Neural progenitor cell (in vitro differentiated cells): ENCODE measurements at regions not wholly inside any gene's neighbourhood (a gene's known extent, or its start where the extent isn't known, plus 50 kb on each side); places are given as distances from the start of the nearest gene placed in this dataset.
"Not testable (repeated sequence)": the region's sequence is repeated elsewhere in the genome, so short reads cannot be mapped to it uniquely, and the experiment has no call there.

ENCODE experiments used
- DNase-seq: peaks from one replicate; pipeline ENCODE4 v3.0.0-alpha.2; 2016; ENCODE audit warnings: low spot score
- H2AFZ ChIP-seq: fragments of 200-600 bp; sonication (generic); replicated peaks from 2 replicates; pipeline ENCODE4 v1.6.1; 2016; ENCODE audit warnings: antibody characterized with exemption
- H3F3A ChIP-seq: fragments of 200-600 bp; sonication (generic); 2 replicates; pipeline ENCODE4 v1.6.1; 2016; ENCODE audit warnings: antibody characterized with exemption, low read depth
- H3K27ac ChIP-seq: fragments of 200-600 bp; sonication (generic); 2 replicates; pipeline ENCODE4 v1.5.1; 2016; ENCODE audit warnings: mild to moderate bottlenecking
- H3K27me3 ChIP-seq: fragments of 200-600 bp; sonication (generic); 2 replicates; pipeline ENCODE4 v1.6.1; 2016; ENCODE audit warnings: mild to moderate bottlenecking, moderate library complexity
- H3K36me3 ChIP-seq: fragments of 200-600 bp; sonication (generic); 2 replicates; pipeline ENCODE4 v1.5.1; 2016
- H3K4me1 ChIP-seq: fragments of 200-600 bp; sonication (generic); 2 replicates; pipeline ENCODE4 v1.6.1; 2016; ENCODE audit warnings: mixed run types
- H3K4me2 ChIP-seq: fragments of 200-600 bp; sonication (generic); 2 replicates; pipeline ENCODE4 v1.6.1; 2016
- H3K4me3 ChIP-seq: fragments of 200-600 bp; sonication (generic); 2 replicates; pipeline ENCODE4 v1.5.1; 2016
- H3K79me2 ChIP-seq: fragments of 200-600 bp; sonication (generic); 2 replicates; pipeline ENCODE4 v1.6.1; 2016; ENCODE audit warnings: low read depth
- H3K9ac ChIP-seq: fragments of 200-600 bp; sonication (generic); 2 replicates; pipeline ENCODE4 v1.6.1; 2016
- H3K9me3 ChIP-seq: fragments of 200-600 bp; sonication (generic); 2 replicates; pipeline ENCODE4 v1.5.1; 2016; ENCODE audit warnings: low read depth
- H4K20me1 ChIP-seq: fragments of 200-600 bp; sonication (generic); 2 replicates; pipeline ENCODE4 v1.6.1; 2016; ENCODE audit warnings: low read depth
- H3K27ac Mint-ChIP-seq: 3 replicates; pipeline ENCODE4 v1.8.0; 2021; ENCODE audit warnings: mixed read lengths
- H3K27me3 Mint-ChIP-seq: 2 replicates; pipeline ENCODE4 v1.8.0; 2022; ENCODE audit warnings: low read depth, mild to moderate bottlenecking, inconsistent platforms, moderate library complexity, mixed read lengths; ENCODE audit not compliant: insufficient read depth
- H3K36me3 Mint-ChIP-seq: 3 replicates; pipeline ENCODE4 v1.8.0; 2021; ENCODE audit warnings: mixed read lengths
- H3K4me1 Mint-ChIP-seq: 3 replicates; pipeline ENCODE4 v1.8.0; 2021; ENCODE audit warnings: mixed read lengths
- H3K4me3 Mint-ChIP-seq: 3 replicates; pipeline ENCODE4 v1.8.0; 2021; ENCODE audit warnings: mild to moderate bottlenecking, moderate library complexity, mixed read lengths
- H3K9me3 Mint-ChIP-seq: 3 replicates; pipeline ENCODE4 v1.8.0; 2020; ENCODE audit warnings: mixed read lengths
- CTCF ChIP-seq: fragments of 200-600 bp; sonication (generic); IDR thresholded peaks from 2 replicates; pipeline ENCODE4 v1.5.1; 2017; ENCODE audit warnings: antibody characterized with exemption, mild to moderate bottlenecking
- EZH2 ChIP-seq: fragments of 200-600 bp; sonication (generic); IDR thresholded peaks from 2 replicates; pipeline ENCODE4 v1.6.1; 2017; ENCODE audit warnings: antibody characterized with exemption, mild to moderate bottlenecking, moderate library complexity
- EZH2phosphoT487 ChIP-seq: fragments of 200-600 bp; sonication (generic); IDR thresholded peaks from 2 replicates; pipeline ENCODE4 v1.6.1; 2017; ENCODE audit warnings: antibody characterized with exemption

GRCh38 chr1:173257805-173258204, 50.7 kb upstream of the TNFSF4 start:
- Histone ChIP-seq H3K27ac (no peak overlapping the region), H3K27me3 (no peaks in the 10 kb centered on the region), H3K4me3 (no peak overlapping the region), H3K36me3 (no peaks in the 10 kb centered on the region), H4K20me1 (no peaks in the 10 kb centered on the region), H3K4me2 (no peak overlapping the region), H3K4me1 (peaks cover 9% of the 10 kb centered on the region), H3K9me3 (no peaks in the 10 kb centered on the region), H3K79me2 (no peaks in the 10 kb centered on the region), H3K9ac (no peak overlapping the region), H2AFZ (no peak overlapping the region), H3F3A (no peaks in the 10 kb centered on the region)
- TF ChIP-seq EZH2 (no peak), CTCF (no peak), EZH2phosphoT487 (no peak)
- H3K9me3 Mint-ChIP-seq: peaks cover 2% of the 10 kb centered on the region
- H3K27ac Mint-ChIP-seq: peak overlapping the region; percentile 93
- no peak overlapping the region for H3K4me3 Mint-ChIP-seq
- peaks cover 7% of the 10 kb centered on the region for H3K4me1 Mint-ChIP-seq
- no peaks in the 10 kb centered on the region for H3K36me3 Mint-ChIP-seq
- H3K27me3 Mint-ChIP-seq: no peaks in the 10 kb centered on the region
- peak; percentile 13 for DNase-seq

GRCh38 chr1:173258479-173259264, 51.5 kb upstream of the TNFSF4 start:
- no peaks in the 10 kb centered on the region for H3K36me3 ChIP-seq
- peaks cover 2% of the 10 kb centered on the region for H3K9me3 Mint-ChIP-seq
- H3K4me2 ChIP-seq: no peak overlapping the region
- peaks cover 7% of the 10 kb centered on the region for H3K4me1 Mint-ChIP-seq
- TF ChIP-seq EZH2phosphoT487 (no peak), CTCF (no peak), EZH2 (no peak)
- no peaks in the 10 kb centered on the region for H3F3A ChIP-seq
- no peaks in the 10 kb centered on the region for H3K27me3 ChIP-seq
- H3K9me3 ChIP-seq: no peaks in the 10 kb centered on the region
- no peak overlapping the region for H3K4me3 ChIP-seq
- no peak overlapping the region for H3K9ac ChIP-seq
- no peak overlapping the region for H3K4me3 Mint-ChIP-seq
- no peak overlapping the region for H2AFZ ChIP-seq
- no peak for DNase-seq
- H4K20me1 ChIP-seq: no peaks in the 10 kb centered on the region
- H3K4me1 ChIP-seq: peaks cover 9% of the 10 kb centered on the region
- H3K27me3 Mint-ChIP-seq: peaks cover under 1% of the 10 kb centered on the region
- H3K27ac ChIP-seq: no peak overlapping the region
- H3K79me2 ChIP-seq: no peaks in the 10 kb centered on the region
- H3K36me3 Mint-ChIP-seq: no peaks in the 10 kb centered on the region
- no peak overlapping the region for H3K27ac Mint-ChIP-seq

- H3K27me3 ChIP-seq, H3F3A ChIP-seq, H3K27ac ChIP-seq, H3K79me2 ChIP-seq, H3K36me3 ChIP-seq, H3K9ac ChIP-seq, H3K4me3 Mint-ChIP-seq, DNase-seq, H3K27me3 Mint-ChIP-seq, H3K4me1 ChIP-seq, H4K20me1 ChIP-seq, H2AFZ ChIP-seq, H3K4me2 ChIP-seq, H3K9me3 ChIP-seq, H3K4me3 ChIP-seq, H3K27ac Mint-ChIP-seq, H3K9me3 Mint-ChIP-seq, H3K4me1 Mint-ChIP-seq, H3K36me3 Mint-ChIP-seq: not testable (repeated sequence)
Measured at GRCh38 chr1:173260329-173260728, 53.2 kb upstream of the TNFSF4 start.

GRCh38 chr1:173266841-173267240, 59.7 kb upstream of the TNFSF4 start:
- no peaks in the 10 kb centered on the region for H3K36me3 ChIP-seq
- H3F3A ChIP-seq: peaks cover 3% of the 10 kb centered on the region
- H3K79me2 ChIP-seq: no peaks in the 10 kb centered on the region
- no peak for DNase-seq
- no peak overlapping the region for H3K4me3 ChIP-seq
- H3K4me1 ChIP-seq: peaks cover 9% of the 10 kb centered on the region
- Mint-ChIP-seq H3K27ac (no peak overlapping the region), H3K4me1 (no peaks in the 10 kb centered on the region), H3K4me3 (no peak overlapping the region), H3K27me3 (peaks cover 2% of the 10 kb centered on the region), H3K36me3 (no peaks in the 10 kb centered on the region), H3K9me3 (no peaks in the 10 kb centered on the region)
- H2AFZ ChIP-seq: no peak overlapping the region
- H3K9ac ChIP-seq: no peak overlapping the region
- no peak overlapping the region for H3K27ac ChIP-seq
- no peak for TF ChIP-seq CTCF
- no peak for TF ChIP-seq EZH2phosphoT487
- TF ChIP-seq EZH2: no peak
- no peaks in the 10 kb centered on the region for H4K20me1 ChIP-seq
- no peaks in the 10 kb centered on the region for H3K27me3 ChIP-seq
- H3K9me3 ChIP-seq: no peaks in the 10 kb centered on the region
- H3K4me2 ChIP-seq: no peak overlapping the region
